HG02852 (cell line): ENCODE measurements at regions not wholly inside any gene's neighbourhood (a gene's known extent, or its start where the extent isn't known, plus 50 kb on each side); places are given as distances from the start of the nearest gene placed in this dataset.
A peak's percentile ranks its signal among the peaks of the same experiment; 100 is the strongest.
"Not testable (repeated sequence)": the region's sequence is repeated elsewhere in the genome, so short reads cannot be mapped to it uniquely, and the experiment has no call there.

Source experiments
- ATAC-seq: cut with Tn5 transposase; IDR thresholded peaks from one replicate; pipeline ENCODE4 v1.9.1; 2021; ENCODE audit warnings: mild to moderate bottlenecking, moderate library complexity; ENCODE audit not compliant: unreplicated experiment

GRCh38 chr16:88263681-88264287 lies 119.0 kb upstream of the ZNF469 start:
- not testable (repeated sequence) for ATAC-seq

DNA sequence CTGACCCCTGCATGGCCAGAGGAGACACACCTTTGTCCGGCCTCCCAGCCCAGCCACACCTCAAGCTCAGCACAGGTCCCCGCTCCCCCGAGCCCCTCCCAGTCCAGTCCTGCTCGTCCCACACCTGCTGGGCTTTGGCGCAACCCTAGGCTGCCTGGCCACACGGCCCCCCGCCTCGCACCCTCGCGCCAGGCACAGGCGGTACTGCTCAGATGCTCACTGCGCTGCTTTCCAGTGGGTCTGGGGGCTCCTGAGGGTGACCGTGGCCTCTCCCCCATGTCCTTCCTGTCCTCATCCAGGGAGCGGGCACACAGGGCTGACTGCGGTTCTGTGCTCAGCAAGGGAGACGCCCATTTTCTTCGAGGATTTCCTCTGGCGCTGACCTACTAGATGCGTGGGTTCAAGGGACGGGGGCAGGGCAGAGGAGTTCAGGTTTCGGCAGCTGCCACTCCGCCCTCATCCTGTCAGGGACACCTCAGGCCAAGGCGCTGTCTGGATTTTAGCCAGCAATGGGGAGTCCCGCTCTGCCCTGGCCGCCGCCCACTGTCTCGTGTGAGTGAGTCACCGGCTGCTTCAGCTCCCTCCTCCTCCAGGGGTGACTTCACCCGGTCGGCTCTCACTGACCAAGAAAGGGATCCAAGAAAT lies 118.0 kb upstream of the ZNF469 start:
- peak; percentile 64 for ATAC-seq

GRCh38 chr16:88265286-88265938 lies 117.3 kb upstream of the ZNF469 start:
- ATAC-seq = peak; percentile 27

DNA sequence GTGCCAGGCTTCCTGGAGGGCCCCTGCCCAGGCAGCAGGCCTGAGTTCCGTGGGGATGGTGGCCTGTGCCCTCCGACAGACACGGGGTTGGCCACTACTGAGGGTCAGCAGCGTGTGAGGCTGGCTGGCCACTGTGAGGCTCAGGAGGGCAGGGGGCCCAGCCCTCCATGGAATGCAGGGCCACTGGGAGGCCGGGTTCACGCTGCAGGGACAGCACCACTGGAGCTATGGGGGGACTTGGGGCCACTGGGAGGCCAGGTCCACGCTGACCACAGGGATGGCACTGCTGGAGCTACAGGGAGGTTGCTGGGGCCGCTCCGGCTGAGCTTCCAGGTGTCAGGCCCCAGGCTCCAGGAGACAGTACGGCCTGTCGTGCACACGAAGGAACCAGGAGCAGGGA lies 116.7 kb upstream of the ZNF469 start:
- ATAC-seq = not testable (repeated sequence)

DNA sequence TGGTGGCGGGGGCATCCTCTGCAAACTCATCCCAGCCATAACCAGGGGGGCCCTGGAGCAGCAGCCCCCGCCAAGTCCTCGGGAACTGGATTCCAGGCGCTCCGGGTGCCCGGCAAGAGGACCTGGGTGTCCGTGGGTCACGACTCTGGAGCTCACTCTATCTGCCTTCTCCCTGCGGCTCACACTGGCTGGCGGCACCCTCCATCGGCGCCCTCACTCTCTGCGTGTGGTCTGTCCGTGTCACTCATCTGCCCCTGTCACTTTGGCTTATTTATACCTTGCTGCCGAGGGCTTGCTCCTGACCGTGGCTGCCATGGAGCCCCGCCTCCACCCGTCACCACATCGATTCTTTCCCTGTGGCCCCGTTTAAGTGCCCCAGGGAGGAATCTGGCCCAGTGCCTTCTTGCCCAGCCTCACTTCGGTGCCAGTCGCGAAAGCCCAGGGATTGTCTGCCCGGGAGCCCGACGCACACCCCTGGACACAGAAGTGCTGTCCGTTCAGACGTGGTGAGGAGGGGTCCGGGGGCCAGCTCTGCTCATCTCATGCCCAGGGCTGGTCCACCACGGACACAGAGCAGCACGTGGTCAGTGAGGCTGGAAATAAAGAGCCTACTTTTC lies 115.7 kb upstream of the ZNF469 start:
- not testable (repeated sequence) for ATAC-seq

DNA sequence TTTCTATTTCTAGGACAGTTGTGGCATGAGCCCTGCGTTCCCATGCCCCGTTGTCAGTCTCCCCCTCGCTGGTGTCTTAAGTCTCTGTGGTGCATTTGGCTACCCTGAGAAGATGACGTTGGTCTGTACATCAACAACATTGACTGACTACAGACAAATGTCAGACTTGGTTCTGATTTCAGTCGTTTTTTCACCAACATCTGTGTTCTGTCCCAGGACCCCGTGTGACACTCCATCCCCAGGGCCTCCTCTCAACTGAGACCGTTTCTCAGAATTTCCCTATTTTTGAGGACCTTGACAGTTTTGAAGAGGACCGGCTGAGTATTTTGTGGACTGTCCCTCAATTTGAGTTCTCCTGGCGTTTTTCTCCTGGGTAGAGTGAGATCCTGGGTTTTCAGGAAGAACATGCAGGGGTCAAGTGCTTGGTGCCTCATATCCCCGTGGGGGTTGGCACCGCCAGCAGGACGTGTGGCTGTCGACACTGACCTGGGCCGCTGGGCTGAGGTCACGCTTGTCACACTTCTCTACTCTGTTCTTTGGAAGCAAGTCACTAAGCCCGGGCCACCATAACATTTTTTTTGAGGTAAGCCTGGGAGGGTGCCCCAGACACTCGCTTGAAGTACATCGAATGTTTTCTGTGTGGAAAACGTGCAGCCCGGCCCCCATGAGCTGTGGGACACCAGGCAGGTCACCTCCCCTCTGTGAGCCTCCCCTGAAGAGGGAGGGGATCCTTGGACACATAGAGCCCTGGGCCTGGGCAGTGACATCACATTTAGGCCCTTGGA lies 114.4 kb upstream of the ZNF469 start:
- ATAC-seq = not testable (repeated sequence)

DNA sequence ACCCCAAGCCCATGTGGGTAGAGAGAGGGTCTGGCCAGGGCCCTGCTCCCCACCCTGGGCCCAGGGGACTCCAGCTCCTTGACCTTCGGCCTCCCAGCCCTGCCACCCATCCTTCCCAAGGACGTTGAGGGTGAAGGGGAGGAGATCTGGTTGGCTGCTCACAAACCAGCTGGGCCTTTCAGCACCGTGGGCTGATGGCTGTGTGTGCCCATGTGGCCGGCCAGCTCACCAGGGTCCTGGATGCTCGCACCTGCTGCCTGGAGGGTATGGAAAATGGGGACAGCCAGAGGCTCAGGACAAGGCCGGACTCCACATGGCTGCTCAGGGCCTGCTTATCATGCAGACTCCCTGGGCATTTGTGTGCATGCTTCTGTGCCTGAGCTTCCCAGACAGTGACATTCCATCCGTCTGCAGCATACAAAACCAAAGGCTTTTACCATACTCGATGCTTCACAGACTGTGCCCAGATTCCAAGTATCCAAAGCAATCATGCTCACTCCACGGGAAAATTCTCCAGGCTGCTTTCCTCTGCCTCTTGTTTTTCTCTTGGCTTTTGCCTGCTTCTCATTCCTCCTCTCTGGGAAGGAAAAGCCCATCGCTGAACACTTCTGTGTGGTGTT lies 112.5 kb upstream of the ZNF469 start:
- not testable (repeated sequence) for ATAC-seq

- ATAC-seq = not testable (repeated sequence)
Measured at GRCh38 chr16:88271296-88271695, 111.5 kb upstream of the ZNF469 start.

DNA sequence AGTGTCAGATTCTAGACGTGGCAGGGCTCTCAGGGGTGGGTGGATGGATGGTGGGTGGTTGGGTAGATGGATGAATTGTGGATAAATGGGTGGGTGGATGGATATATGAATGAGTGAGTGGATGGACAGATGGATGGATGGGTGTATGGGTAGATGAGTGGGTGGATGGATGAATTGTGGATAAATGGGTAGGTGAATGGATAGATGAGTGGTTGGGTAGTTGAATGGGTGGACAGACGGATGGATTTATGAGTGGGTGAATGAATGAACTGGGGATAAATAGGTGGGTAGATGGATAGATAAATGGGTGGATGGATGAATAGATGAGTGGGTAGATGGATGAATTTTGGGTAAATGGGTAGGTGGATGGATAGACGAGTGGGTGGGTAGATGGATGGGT lies 111.0 kb upstream of the ZNF469 start:
- not testable (repeated sequence) for ATAC-seq

DNA sequence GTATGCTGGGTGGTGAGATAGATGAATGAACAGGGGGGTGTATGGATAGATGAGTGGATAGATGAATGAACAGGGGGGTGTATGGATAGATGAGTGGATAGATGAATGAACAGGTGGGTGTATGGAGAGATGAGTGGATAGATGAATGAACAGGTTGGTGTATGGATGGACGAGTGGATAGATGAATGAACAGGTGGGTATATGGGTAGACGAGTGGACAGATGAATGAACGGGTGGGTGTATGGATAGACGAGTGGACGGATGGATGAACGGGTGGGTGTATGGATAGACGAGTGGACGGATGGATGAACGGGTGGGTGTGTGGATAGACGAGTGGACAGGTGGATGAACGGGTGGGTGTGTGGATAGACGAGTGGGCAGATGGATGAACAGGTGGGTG lies 110.3 kb upstream of the ZNF469 start:
- ATAC-seq = not testable (repeated sequence)

- ATAC-seq = not testable (repeated sequence)
Measured at GRCh38 chr16:88274126-88274750, 108.5 kb upstream of the ZNF469 start.

- ATAC-seq = no peak
Measured at GRCh38 chr16:88274847-88275246, 107.9 kb upstream of the ZNF469 start.

- ATAC-seq = not testable (repeated sequence)
Measured at GRCh38 chr16:88275336-88276122, 107.2 kb upstream of the ZNF469 start.

- ATAC-seq = not testable (repeated sequence)
Measured at GRCh38 chr16:88276123-88276588, 106.6 kb upstream of the ZNF469 start.

DNA sequence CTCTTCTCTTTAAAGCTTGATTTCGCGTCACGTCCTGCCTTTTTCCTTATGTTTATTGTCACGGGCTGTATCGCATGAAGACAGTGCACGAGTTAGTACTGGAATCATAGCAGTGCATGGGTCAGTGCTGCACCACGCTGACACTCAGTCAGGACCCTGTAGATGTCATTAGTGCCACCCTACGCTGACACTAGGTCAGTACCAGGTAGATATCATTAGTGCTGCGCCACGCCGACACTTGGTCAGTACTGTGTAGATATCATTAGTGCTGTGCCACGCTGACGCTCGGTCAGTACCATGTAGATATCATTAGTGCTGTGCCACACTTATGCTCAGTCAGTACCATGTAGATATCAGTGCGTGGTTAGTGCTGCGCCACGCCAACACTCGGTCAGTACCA lies 106.2 kb upstream of the ZNF469 start:
- no peak for ATAC-seq

DNA sequence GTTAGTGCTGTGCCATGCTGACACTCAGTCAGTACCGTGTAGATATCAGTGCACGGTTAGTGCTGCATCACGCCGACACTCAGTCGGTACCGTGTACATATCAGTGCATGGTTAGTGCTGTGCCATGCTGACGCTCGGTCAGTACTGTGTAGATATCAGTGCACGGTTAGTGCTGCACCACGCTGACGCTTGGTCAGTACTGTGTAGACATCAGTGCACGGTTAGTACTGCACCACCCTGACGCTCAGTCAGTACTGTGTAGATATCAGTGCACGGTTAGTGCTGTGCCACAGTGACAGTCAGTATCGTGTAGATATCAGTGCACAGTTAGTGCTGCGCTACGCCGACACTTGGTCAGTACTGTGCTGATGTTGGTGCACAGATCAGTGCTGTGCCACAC lies 102.8 kb upstream of the ZNF469 start:
- no peak for ATAC-seq

DNA sequence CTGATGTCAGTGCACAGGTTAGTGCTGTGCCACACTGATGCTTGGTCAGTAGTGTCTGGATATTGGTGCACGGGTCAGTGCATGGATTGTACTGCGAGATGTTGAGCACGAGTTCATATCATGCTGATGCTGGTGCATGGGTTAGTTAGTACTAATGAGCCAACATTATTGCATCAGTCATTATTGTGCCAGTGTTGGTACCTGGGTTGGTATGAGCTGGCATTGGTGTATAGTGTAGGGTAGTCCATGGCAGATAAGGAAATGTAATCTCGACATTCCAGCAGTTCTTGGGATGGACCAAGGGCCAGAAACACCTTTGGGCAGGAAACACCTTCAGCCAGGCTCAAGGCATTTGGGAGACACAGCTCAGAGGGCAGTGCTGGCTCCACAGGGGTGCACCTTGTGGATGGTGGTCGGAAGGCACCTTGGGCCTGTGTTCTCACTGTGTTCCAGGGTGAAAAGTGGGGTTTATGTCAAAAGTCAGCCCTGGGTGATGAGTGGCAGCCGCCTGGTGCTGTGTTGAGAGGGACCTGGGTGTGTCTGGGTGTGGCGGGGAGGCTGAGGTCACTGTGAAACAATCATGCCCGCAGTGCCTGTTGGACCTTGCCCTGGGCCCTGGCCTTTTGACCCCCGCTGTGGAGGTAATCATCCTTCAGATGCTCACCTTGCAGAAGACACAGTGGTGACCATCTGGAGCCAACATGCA lies 100.7 kb upstream of the ZNF469 start:
- no peak for ATAC-seq

DNA sequence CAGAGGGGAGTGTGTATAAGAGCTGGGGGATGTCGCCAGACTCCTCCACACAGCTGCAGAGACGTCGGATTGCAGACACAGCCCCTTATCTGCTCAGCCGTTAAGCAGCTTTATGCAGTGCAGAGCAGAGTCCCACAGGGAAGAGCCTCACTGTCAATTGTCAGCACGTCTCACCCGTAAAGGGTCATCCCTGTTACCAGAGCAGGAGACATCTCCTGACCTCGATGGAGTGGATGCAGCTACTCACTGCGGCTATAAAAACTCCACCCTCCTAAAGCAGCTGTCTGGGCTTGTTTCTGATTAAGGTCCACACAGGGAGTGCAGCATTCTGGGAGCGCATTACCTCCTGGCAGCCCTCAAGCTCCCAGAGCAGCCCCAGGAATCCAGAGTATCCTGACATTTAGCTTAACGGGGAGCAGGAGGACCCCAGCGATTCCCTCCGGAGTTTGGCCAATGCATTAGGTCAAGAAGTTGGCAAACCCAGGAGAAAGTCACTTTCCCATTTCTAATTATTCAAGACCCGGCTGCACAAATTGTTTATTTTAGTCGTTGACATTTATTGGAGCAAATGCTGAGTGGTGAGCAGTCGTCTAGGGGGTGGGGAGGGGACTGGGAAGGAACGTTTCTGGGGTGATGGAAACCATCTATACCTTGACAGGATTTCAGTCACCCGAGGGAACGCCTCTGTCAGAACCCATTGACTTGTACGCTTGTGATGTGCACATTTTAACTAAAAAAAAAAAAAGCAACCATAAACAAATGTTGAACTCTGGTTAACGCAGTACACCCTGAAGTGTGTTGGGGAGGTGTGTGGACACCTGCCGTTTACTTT lies 100.0 kb upstream of the ZNF469 start:
- ATAC-seq = no peak
